SK-N-SH (cell line): ENCODE measurements at regions not wholly inside any gene's neighbourhood (a gene's known extent, or its start where the extent isn't known, plus 50 kb on each side); places are given as distances from the start of the nearest gene placed in this dataset.

Source experiments
- CTCF ChIA-PET: fragments of 300-600, 350-600 bp; formaldehyde crosslinking; extraction: SDS; loops from one replicate; lab custom pipeline; 2021; lab: Yijun Ruan, JAX
- POLR2A ChIA-PET: fragments of 350-600 bp; sonication (Branson Sonifier 250); formaldehyde crosslinking; extraction: SDS; loops from one replicate; lab custom pipeline; 2020; ENCODE audit warnings: antibody characterized with exemption, inconsistent platforms; lab: Yijun Ruan, JAX
- DNase-seq: peaks from one replicate; pipeline ENCODE4 v3.0.0; 2012
- H2AFZ ChIP-seq: fragments of 200-600 bp; sonication (generic); 2 replicates; pipeline ENCODE4 v1.8.1; 2016; ENCODE audit warnings: antibody characterized with exemption, mild to moderate bottlenecking, low read depth
- H3F3A ChIP-seq: fragments of 200-600 bp; sonication (generic); replicated peaks from 2 replicates; pipeline ENCODE3; 2016; ENCODE audit warnings: antibody characterized with exemption, mild to moderate bottlenecking; ENCODE audit not compliant: insufficient read depth
- H3K27ac ChIP-seq, 2 experiments: fragments of 200-500 bp in 1 of 2; fragments of 200-600 bp in 1 of 2; sonication (Bioruptor generic) in 1 of 2; sonication (generic), shearing (Covaris generic) in 1 of 2; 2 replicates each; pipeline versions ENCODE4 v1.5.1 to v1.6.1; 2014 to 2016; ENCODE audit warnings: low read depth in 2 of 2, inconsistent platforms in 1 of 2, low read length in 1 of 2, mild to moderate bottlenecking in 1 of 2, mixed read lengths in 1 of 2
- H3K27me3 ChIP-seq: fragments of 200-600 bp; sonication (generic), shearing (Covaris generic); 2 replicates; pipeline ENCODE4 v1.6.1; 2016; ENCODE audit warnings: mixed run types; ENCODE audit not compliant: insufficient read depth
- H3K36me3 ChIP-seq, 2 experiments: fragments of 200-500 bp in 1 of 2; fragments of 200-600 bp in 1 of 2; sonication (Bioruptor generic) in 1 of 2; sonication (generic) in 1 of 2; replicated peaks in 1 of 2; 2 replicates each; pipeline versions ENCODE3 to v1.5.1; 2014 to 2016; ENCODE audit warnings: low read length in 1 of 2, mild to moderate bottlenecking in 1 of 2; ENCODE audit not compliant: insufficient read depth in 2 of 2, control insufficient read depth in 1 of 2
- H3K4me1 ChIP-seq, 2 experiments: fragments of 200-500 bp in 1 of 2; fragments of 200-600 bp in 1 of 2; sonication (Bioruptor generic) in 1 of 2; sonication (generic), shearing (Covaris generic) in 1 of 2; 2 replicates each; pipeline versions ENCODE4 v1.5.1 to v1.6.1; 2014 to 2016; ENCODE audit warnings: low read depth in 1 of 2, low read length in 1 of 2, mixed run types in 1 of 2; ENCODE audit not compliant: insufficient read depth in 2 of 2, control insufficient read depth in 1 of 2
- H3K4me2 ChIP-seq: fragments of 200-600 bp; sonication (generic), shearing (Covaris generic); 2 replicates; pipeline ENCODE4 v1.6.1; 2017; ENCODE audit warnings: mixed run types
- H3K4me3 ChIP-seq, 2 experiments: fragments of 200-500 bp in 1 of 2; fragments of 200-600 bp in 1 of 2; sonication (Bioruptor generic) in 1 of 2; sonication (generic), shearing (Covaris generic) in 1 of 2; 2 replicates each; pipeline versions ENCODE4 v1.5.1 to v1.8.1; 2014 to 2016; ENCODE audit warnings: low read depth in 2 of 2, inconsistent platforms in 1 of 2, low read length in 1 of 2, mild to moderate bottlenecking in 1 of 2, mixed read lengths in 1 of 2, moderate library complexity in 1 of 2
- H3K79me2 ChIP-seq: fragments of 200-600 bp; sonication (generic); 2 replicates; pipeline ENCODE4 v1.8.1; 2017; ENCODE audit warnings: mild to moderate bottlenecking; ENCODE audit not compliant: insufficient read depth
- H3K9ac ChIP-seq: fragments of 200-600 bp; sonication (generic); 2 replicates; pipeline ENCODE4 v1.6.1; 2017; ENCODE audit warnings: mixed run types
- H3K9me2 ChIP-seq: fragments of 200-600 bp; sonication (generic); 2 replicates; pipeline ENCODE4 v1.6.1; 2017; ENCODE audit warnings: mixed run types
- H3K9me3 ChIP-seq: fragments of 200-600 bp; sonication (generic); 2 replicates; pipeline ENCODE4 v1.6.1; 2017; ENCODE audit warnings: mixed run types, mild to moderate bottlenecking, moderate library complexity
- H4K20me1 ChIP-seq: fragments of 200-600 bp; sonication (generic); 2 replicates; pipeline ENCODE4 v1.6.1; 2017; ENCODE audit warnings: mild to moderate bottlenecking, mixed run types; ENCODE audit not compliant: insufficient read depth
- CHD2 ChIP-seq: fragments of 150-350 bp; IDR thresholded peaks from 2 replicates; pipeline ENCODE4 v1.6.1; 2018; ENCODE audit warnings: low read length; ENCODE audit not compliant: partially characterized antibody
- FOXM1 ChIP-seq: IDR thresholded peaks from 2 replicates; pipeline ENCODE4 v1.4.0; 2012; ENCODE audit warnings: low read depth, mild to moderate bottlenecking
- GABPA ChIP-seq: IDR thresholded peaks from 2 replicates; pipeline ENCODE4 v1.4.0; 2012; ENCODE audit warnings: low read depth, mild to moderate bottlenecking
- JUND ChIP-seq: IDR thresholded peaks from 2 replicates; pipeline ENCODE4 v1.4.0; 2012
- NRF1 ChIP-seq: IDR thresholded peaks from 2 replicates; pipeline ENCODE4 v1.6.1; 2012; ENCODE audit warnings: low read depth, mild to moderate bottlenecking, low read length
- RAD21 ChIP-seq: IDR thresholded peaks from 2 replicates; pipeline ENCODE4 v1.6.1; 2012; ENCODE audit warnings: mild to moderate bottlenecking, low read length
- RFX5 ChIP-seq: IDR thresholded peaks from 2 replicates; pipeline ENCODE4 v1.6.1; 2012; ENCODE audit warnings: mild to moderate bottlenecking, improper control_type of control experiment, low read length
- RXRA ChIP-seq: IDR thresholded peaks from 2 replicates; pipeline ENCODE4 v1.4.0; 2012; ENCODE audit warnings: low read depth, mild to moderate bottlenecking, borderline replicate concordance
- SIN3A ChIP-seq: IDR thresholded peaks from 2 replicates; pipeline ENCODE4 v1.6.1; 2012; ENCODE audit warnings: low read depth, mild to moderate bottlenecking, low read length, moderate library complexity, borderline replicate concordance
- SMC3 ChIP-seq: IDR thresholded peaks from 2 replicates; pipeline ENCODE4 v1.6.1; 2012; ENCODE audit warnings: low read depth, low read length, improper control_type of control experiment
- TCF12 ChIP-seq: IDR thresholded peaks from 2 replicates; pipeline ENCODE4 v1.4.0; 2012
- TEAD4 ChIP-seq: IDR thresholded peaks from 2 replicates; pipeline ENCODE4 v1.4.0; 2012; ENCODE audit warnings: mild to moderate bottlenecking, borderline replicate concordance; ENCODE audit not compliant: insufficient read depth
- whole genome bisulfite sequencing: methylation state at CpG from one replicate; pipeline ENCODE4 v1.1.6; 2017; ENCODE audit warnings: low lambda C conversion rate; 5-methylcytosine and 5-hydroxymethylcytosine counted together
- TF ChIP-seq, protein P1 (sequence below): IDR thresholded peaks from 2 replicates; pipeline ENCODE4 v1.4.0; 2012; ENCODE audit warnings: low read depth, borderline replicate concordance
- TF ChIP-seq, protein P2 (sequence below): IDR thresholded peaks from 2 replicates; pipeline ENCODE4 v1.4.0; 2012; ENCODE audit warnings: low read depth
- TF ChIP-seq, protein P3 (sequence below): fragments of 150-350 bp; IDR thresholded peaks from 2 replicates; pipeline ENCODE4 v1.6.1; 2017; ENCODE audit warnings: antibody characterized with exemption, low read length, low read depth, borderline replicate concordance
- TF ChIP-seq, protein P4 (sequence below): IDR thresholded peaks from 2 replicates; pipeline ENCODE4 v1.4.0; 2012; ENCODE audit warnings: low read depth, borderline replicate concordance

DNA sequence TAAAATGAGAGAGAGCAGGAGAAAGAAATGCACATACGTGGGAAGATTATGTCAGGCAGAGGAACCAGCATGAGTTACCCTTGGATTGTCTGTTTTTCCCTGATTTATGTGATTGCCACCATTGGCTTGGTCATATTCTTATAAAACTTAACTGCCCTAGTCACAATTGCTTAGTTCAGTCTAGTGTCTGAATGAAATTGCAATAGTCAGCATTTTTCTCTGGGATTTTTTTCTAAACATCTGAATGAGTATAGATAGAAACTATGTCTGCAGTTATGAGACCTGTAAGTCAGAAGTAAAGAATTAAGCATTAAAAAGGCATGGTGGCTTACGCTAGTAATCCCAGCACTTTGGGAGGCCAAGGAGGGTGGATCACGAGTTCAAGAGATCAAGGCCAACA lies 889.8 kb downstream of the PLA2G4A start:
- ChIA-PET POLR2A (no interaction called here), CTCF (no interaction called here)
- Histone ChIP-seq H3K36me3 (no peaks in the 10 kb centered on the region), H4K20me1 (no peaks in the 10 kb centered on the region), H2AFZ (no peak overlapping the region), H3K9me2 (no peaks in the 10 kb centered on the region), H3K27me3 (no peaks in the 10 kb centered on the region), H3K4me2 (no peak overlapping the region), H3K4me1 (no peaks in the 10 kb centered on the region), H3K4me3 (no peak overlapping the region), H3K27ac (no peak overlapping the region), H3K79me2 (no peaks in the 10 kb centered on the region), H3K9ac (no peak overlapping the region), H3F3A (no peaks in the 10 kb centered on the region), H3K9me3 (no peaks in the 10 kb centered on the region)
- DNase-seq = no peak
- no peak for TF ChIP-seq RFX5
- TF ChIP-seq, protein P1, sequence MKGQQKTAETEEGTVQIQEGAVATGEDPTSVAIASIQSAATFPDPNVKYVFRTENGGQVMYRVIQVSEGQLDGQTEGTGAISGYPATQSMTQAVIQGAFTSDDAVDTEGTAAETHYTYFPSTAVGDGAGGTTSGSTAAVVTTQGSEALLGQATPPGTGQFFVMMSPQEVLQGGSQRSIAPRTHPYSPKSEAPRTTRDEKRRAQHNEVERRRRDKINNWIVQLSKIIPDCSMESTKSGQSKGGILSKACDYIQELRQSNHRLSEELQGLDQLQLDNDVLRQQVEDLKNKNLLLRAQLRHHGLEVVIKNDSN = no peak
- no peak for TF ChIP-seq SIN3A
- TF ChIP-seq, protein P2, sequence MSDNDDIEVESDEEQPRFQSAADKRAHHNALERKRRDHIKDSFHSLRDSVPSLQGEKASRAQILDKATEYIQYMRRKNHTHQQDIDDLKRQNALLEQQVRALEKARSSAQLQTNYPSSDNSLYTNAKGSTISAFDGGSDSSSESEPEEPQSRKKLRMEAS = no peak
- WGBS = 62% methylated on average over 3 of the region's 3 CpGs

DNA sequence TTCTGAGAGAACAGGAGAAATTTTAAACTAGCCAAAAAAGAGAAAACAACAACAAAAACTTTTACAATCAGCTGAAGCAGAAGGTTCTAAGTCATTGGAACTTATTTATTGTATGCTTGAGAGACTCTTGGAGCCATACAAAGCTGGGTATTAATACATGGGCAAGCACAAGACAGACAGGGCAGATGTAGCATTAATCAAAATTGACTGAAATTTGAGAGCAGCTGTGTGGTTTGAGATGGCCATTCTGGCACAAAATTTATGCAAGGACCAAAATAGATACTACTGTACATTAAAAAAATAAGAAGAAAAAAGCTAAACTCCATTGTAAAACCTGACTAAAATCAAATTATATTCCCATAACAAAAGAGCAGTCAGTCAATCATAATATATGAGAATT lies 892.5 kb downstream of the PLA2G4A start:
- H3K9me2 ChIP-seq = no peaks in the 10 kb centered on the region
- H3K79me2 ChIP-seq = no peaks in the 10 kb centered on the region
- H4K20me1 ChIP-seq = no peaks in the 10 kb centered on the region
- DNase-seq = no peak
- H3K9me3 ChIP-seq = no peaks in the 10 kb centered on the region
- CTCF ChIA-PET = interaction anchor here (0.6 to 1.5 kb wide), 3 partner anchors 12 to 40 kb away, joined by 3 to 4 read pairs (median 3); no protein-coding TSS in a partner anchor
- H2AFZ ChIP-seq = no peak overlapping the region
- H3K27me3 ChIP-seq = no peaks in the 10 kb centered on the region
- H3K9ac ChIP-seq = no peak overlapping the region
- H3K4me3 ChIP-seq = no peak overlapping the region
- H3K36me3 ChIP-seq = no peaks in the 10 kb centered on the region
- TF ChIP-seq TEAD4 (no peak), TCF12 (no peak), RAD21 (no peak), RXRA (no peak), JUND (no peak), SMC3 (no peak), GABPA (no peak), NRF1 (no peak), FOXM1 (no peak), CHD2 (no peak), RFX5 (no peak)
- TF ChIP-seq, protein P2 = no peak
- TF ChIP-seq, protein P3, sequence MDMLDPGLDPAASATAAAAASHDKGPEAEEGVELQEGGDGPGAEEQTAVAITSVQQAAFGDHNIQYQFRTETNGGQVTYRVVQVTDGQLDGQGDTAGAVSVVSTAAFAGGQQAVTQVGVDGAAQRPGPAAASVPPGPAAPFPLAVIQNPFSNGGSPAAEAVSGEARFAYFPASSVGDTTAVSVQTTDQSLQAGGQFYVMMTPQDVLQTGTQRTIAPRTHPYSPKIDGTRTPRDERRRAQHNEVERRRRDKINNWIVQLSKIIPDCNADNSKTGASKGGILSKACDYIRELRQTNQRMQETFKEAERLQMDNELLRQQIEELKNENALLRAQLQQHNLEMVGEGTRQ = no peak
- TF ChIP-seq, protein P4, sequence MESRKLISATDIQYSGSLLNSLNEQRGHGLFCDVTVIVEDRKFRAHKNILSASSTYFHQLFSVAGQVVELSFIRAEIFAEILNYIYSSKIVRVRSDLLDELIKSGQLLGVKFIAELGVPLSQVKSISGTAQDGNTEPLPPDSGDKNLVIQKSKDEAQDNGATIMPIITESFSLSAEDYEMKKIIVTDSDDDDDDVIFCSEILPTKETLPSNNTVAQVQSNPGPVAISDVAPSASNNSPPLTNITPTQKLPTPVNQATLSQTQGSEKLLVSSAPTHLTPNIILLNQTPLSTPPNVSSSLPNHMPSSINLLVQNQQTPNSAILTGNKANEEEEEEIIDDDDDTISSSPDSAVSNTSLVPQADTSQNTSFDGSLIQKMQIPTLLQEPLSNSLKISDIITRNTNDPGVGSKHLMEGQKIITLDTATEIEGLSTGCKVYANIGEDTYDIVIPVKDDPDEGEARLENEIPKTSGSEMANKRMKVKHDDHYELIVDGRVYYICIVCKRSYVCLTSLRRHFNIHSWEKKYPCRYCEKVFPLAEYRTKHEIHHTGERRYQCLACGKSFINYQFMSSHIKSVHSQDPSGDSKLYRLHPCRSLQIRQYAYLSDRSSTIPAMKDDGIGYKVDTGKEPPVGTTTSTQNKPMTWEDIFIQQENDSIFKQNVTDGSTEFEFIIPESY = no peak
- H3K4me2 ChIP-seq = no peak overlapping the region
- H3K27ac ChIP-seq = no peak overlapping the region
- no peaks in the 10 kb centered on the region for H3K4me1 ChIP-seq
- no peaks in the 10 kb centered on the region for H3F3A ChIP-seq
- POLR2A ChIA-PET = no interaction called here
